Ascending aorta (tissue), 2 donors: ENCODE measurements at regions not wholly inside any gene's neighbourhood (a gene's known extent, or its start where the extent isn't known, plus 50 kb on each side); places are given as distances from the start of the nearest gene placed in this dataset.

Source experiments
- DNase-seq, 2 donors: peaks; one replicate each; pipeline ENCODE4 v3.0.0-alpha.2; 2019; ENCODE audit warnings: low spot score in 2 of 2
- H3K27ac ChIP-seq, 2 donors: fragments of 200-600 bp; sonication (generic); one replicate each; pipeline ENCODE4 v1.5.1; 2016 to 2017; ENCODE audit warnings: mild to moderate bottlenecking in 1 of 2
- H3K27me3 ChIP-seq: fragments of 200-600 bp; sonication (generic); one replicate; pipeline ENCODE4 v1.5.1; 2017
- H3K36me3 ChIP-seq, 2 donors: fragments of 200-600 bp; sonication (generic); one replicate each; pipeline ENCODE4 v1.5.1; 2016
- H3K4me1 ChIP-seq, 2 donors: fragments of 200-600 bp; sonication (generic); one replicate each; pipeline ENCODE4 v1.5.1; 2016 to 2017; ENCODE audit warnings: mild to moderate bottlenecking in 1 of 2
- H3K4me3 ChIP-seq, 2 donors: fragments of 200-600 bp; sonication (generic); one replicate each; pipeline ENCODE4 v1.5.1; 2016 to 2017; ENCODE audit warnings: mild to moderate bottlenecking in 1 of 2
- H3K9me3 ChIP-seq, 2 donors: fragments of 200-600 bp; sonication (generic); one replicate each; pipeline ENCODE4 v1.5.1; 2016
- CTCF ChIP-seq, 3 experiments: fragments of 200-600 bp in 2 of 3; fragments of 450-650 bp in 1 of 3; sonication (generic) in 2 of 3; IDR thresholded peaks; one replicate each; pipeline ENCODE4 v1.5.1; 2016 to 2019; ENCODE audit warnings: antibody characterized with exemption in 3 of 3, mild to moderate bottlenecking in 1 of 3, moderate library complexity in 1 of 3
- intact Hi-C: fragments of 100-400 bp; cut with DNase I; formaldehyde crosslinking; loops from one replicate; pipeline ENCODE4 v1.15.1; 2023

GRCh38 chr4:32544846-32545245, 1824.7 kb downstream of the PCDH7 start:
- Histone ChIP-seq H3K36me3 (no peaks in the 10 kb centered on the region), H3K9me3 (no peaks in the 10 kb centered on the region), H3K27ac (no peak overlapping the region), H3K4me1 (no peaks in the 10 kb centered on the region), H3K4me3 (no peak overlapping the region), H3K27me3 (no peaks in the 10 kb centered on the region)
- no peak for TF ChIP-seq CTCF (IDR thresholded peaks at IDR 0.05)
- intact Hi-C loops, result no loop called here
- DNase-seq, result no peak

- TF ChIP-seq CTCF (IDR thresholded peaks at IDR 0.05), result no peak
- Histone ChIP-seq H3K9me3 (no peaks in the 10 kb centered on the region), H3K27ac (no peak overlapping the region), H3K36me3 (no peaks in the 10 kb centered on the region), H3K27me3 (no peaks in the 10 kb centered on the region), H3K4me3 (no peak overlapping the region), H3K4me1 (no peaks in the 10 kb centered on the region)
- no peak for DNase-seq
- intact Hi-C loops, result no loop called here
Measured at GRCh38 chr4:32551943-32552342, 1831.8 kb downstream of the PCDH7 start.

GRCh38 chr4:32560306-32560705, 1840.1 kb downstream of the PCDH7 start:
- no peak for DNase-seq

DNA sequence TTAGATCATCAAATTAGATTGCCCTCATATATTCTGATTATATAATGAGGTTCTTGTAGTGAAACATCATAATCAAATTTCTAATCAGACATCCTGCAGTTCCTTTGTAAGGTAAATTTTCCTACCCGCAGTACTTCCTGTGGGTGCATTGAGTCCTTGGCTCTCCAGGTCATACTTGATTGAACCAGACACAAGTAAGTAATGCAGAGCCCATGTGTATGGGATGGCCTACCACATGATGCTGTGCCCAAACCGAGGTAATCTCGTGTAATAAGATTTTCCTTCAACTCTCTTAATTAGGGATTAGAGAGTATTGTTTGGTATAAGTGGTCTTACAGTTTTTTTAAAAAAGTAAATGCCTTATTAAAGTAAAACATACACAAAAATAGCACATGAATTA, 1841.8 kb downstream of the PCDH7 start:
- Histone ChIP-seq H3K27ac (no peak overlapping the region), H3K27me3 (no peaks in the 10 kb centered on the region), H3K4me3 (no peak overlapping the region), H3K9me3 (no peaks in the 10 kb centered on the region), H3K4me1 (no peaks in the 10 kb centered on the region), H3K36me3 (no peaks in the 10 kb centered on the region)
- no peak for TF ChIP-seq CTCF (IDR thresholded peaks at IDR 0.05)
- no peak for DNase-seq
- intact Hi-C loops, result no loop called here

More at GRCh38 chr4:32560306-32560705, 1840.1 kb downstream of the PCDH7 start:
- Histone ChIP-seq H3K9me3 (no peaks in the 10 kb centered on the region), H3K4me3 (peak overlapping the region in 1 of 2 donors; percentile 20), H3K4me1 (no peaks in the 10 kb centered on the region), H3K27ac (no peak overlapping the region), H3K36me3 (no peaks in the 10 kb centered on the region), H3K27me3 (no peaks in the 10 kb centered on the region)
- intact Hi-C loops, result no loop called here
- TF ChIP-seq CTCF (IDR thresholded peaks at IDR 0.05), result no peak

DNA sequence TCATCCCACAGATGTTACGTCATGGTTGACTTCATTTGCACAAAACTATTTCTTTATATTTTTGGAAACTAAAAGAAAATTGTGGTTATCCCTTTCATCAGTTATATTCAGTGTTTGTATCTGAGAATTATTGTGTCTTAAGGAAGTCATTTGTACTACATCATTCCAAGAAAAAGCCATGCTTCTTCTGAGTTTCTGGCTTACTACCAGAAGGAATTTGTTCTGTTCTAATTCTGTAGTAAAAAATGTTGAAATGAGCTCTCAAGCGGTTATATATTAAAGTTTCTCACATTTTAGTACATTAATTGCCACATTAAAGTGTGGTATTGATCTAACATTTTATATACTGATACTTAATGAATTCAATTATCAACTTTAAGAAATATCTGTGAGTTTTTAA, 1844.5 kb downstream of the PCDH7 start:
- Histone ChIP-seq H3K27me3 (no peaks in the 10 kb centered on the region), H3K27ac (no peak overlapping the region), H3K9me3 (no peaks in the 10 kb centered on the region), H3K36me3 (no peaks in the 10 kb centered on the region), H3K4me3 (no peak overlapping the region), H3K4me1 (no peaks in the 10 kb centered on the region)
- TF ChIP-seq CTCF (IDR thresholded peaks at IDR 0.05), result no peak
- intact Hi-C loops, result no loop called here
- DNase-seq, result no peak

GRCh38 chr4:32569861-32570260, 1849.7 kb downstream of the PCDH7 start:
- no peaks in the 10 kb centered on the region for H3K36me3 ChIP-seq
- no peaks in the 10 kb centered on the region for H3K27me3 ChIP-seq
- no peak overlapping the region for H3K4me3 ChIP-seq
- intact Hi-C loops, result no loop called here
- no peak overlapping the region for H3K27ac ChIP-seq
- no peaks in the 10 kb centered on the region for H3K4me1 ChIP-seq
- H3K9me3 ChIP-seq, result no peaks in the 10 kb centered on the region
- no peak for DNase-seq
- TF ChIP-seq CTCF (IDR thresholded peaks at IDR 0.05), result no peak
